GM21447 (cell line): ENCODE measurements at regions not wholly inside any gene's neighbourhood (a gene's known extent, or its start where the extent isn't known, plus 50 kb on each side); places are given as distances from the start of the nearest gene placed in this dataset.

Source experiments
- ATAC-seq: cut with Tn5 transposase; IDR thresholded peaks from one replicate; pipeline ENCODE4 v1.9.1; 2021; ENCODE audit not compliant: unreplicated experiment

GRCh38 chr2:66041902-66042657 lies 392.8 kb upstream of the MEIS1 start:
- no peak for ATAC-seq

DNA sequence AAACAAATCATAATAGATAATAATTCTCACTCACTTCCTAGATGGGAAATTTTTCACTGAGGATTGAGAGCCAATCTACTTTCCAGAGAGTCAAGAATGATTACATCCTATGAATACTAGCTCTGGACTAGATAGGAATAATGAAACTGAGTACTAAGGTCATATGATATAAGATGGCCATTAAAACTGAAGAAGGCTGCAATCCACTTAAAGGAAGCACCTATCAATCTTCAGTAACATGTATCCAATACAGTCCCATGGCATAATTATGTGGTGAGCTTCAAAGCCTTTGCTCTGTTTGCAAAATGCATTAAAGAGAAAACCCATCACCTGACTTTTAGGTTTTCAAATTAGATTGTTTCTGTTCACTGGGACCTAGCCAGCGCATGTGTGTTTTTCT lies 398.0 kb upstream of the MEIS1 start:
- ATAC-seq = no peak

DNA sequence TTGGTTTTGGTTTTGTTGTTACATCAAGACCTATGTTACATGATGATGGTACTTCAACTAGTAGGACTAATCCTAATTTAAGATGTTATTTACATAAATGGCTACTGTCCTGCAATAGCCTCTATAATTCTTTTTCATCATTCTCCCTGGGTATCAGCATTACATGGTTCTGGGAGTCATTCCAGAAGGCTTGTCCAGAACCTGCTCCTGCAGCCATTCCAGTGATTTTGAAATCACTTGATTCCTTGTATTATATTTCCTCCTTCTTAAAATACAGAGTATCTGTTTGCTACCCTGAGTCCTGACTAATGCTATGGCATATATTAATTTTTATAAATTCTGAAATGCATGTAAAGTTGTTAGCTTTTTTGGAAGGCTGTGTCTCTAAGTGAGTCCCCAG lies 400.5 kb upstream of the MEIS1 start:
- no peak for ATAC-seq

- ATAC-seq = no peak
Observed at GRCh38 chr2:66032226-66032775, 402.6 kb upstream of the MEIS1 start.

- ATAC-seq = no peak
Observed at GRCh38 chr2:66031236-66031635, 403.7 kb upstream of the MEIS1 start.

DNA sequence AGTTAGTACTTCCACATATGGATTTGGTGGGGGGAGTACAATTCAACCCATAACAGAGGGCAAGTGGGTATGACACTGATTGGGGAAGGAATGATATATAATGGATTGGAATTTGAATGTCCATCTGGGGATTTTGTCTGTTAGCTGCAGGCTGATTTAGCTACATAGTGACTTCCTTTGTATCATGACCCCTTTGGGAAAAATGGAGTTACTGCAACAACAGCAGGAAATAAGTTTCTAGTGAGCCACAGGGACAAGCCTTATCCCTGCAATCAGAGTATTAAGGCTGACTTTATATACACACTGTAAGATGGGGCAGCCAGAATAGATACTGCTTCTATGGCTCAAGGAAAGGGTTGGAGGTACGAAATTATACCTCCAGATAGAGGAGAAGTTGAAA lies 404.4 kb upstream of the MEIS1 start:
- ATAC-seq = no peak

DNA sequence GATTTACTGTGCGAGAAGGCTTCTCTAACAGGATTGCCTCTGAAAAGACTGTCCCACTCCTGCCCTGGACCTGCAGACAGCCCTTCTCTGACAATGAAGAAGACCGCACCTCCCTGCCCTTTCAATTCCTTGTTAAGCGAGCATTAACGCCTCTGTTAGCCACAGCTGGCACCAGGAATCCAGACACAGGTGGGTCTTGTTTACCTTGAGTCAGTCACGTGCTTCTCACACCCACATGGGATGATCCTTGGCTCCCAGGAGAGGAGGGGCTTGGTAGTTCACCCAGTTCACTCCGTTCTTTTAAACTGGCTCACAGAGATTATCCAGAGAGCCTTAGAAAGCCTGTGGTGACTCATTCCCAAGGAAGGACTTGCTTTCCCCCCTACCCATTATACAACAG lies 410.5 kb upstream of the MEIS1 start:
- ATAC-seq = no peak

- ATAC-seq = no peak
Observed at GRCh38 chr2:66021296-66021695, 413.6 kb upstream of the MEIS1 start.

GRCh38 chr2:66017763-66018162 lies 417.2 kb upstream of the MEIS1 start:
- ATAC-seq = no peak

- no peak for ATAC-seq
Observed at GRCh38 chr2:66014450-66014849, 420.5 kb upstream of the MEIS1 start.

DNA sequence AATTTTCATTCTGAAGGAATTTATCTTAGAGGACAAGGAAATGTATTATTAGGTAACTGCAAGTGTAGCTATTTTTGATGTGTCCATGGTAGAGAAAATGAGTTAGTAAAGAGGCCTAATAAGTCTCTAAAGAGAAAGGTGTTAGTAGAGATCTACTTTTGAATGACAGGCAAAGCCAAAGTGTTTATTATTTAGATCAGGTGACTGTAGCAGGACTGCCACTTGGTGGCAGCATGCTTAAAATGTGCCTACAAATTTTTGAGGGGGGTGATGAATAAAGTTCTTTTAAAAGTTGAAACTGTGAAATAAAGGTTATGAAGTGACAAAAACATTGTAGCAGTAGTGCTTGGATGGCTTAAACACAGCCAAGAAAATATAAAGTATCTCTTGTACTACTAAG lies 421.5 kb upstream of the MEIS1 start:
- no peak for ATAC-seq

DNA sequence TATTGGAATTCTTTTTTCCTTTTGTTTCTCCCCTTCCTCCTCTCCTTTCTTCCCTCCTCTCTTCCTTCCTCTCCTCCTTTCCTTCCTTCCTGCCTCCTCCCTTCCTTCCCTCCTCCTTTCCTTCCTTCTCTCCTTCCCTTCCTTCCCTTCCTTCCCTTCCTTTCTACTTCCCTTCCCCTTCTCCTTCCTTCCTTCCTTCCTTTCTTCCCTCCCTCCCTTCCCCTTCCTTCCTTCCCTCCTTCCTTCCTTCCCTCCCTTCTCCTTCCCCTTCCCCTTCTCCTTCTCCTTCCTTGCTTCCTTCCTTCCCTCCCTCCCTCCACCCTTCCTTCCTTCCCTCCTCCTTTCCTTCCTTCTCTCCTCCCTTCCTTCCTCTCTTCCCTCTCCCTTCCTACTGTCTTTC lies 431.0 kb upstream of the MEIS1 start:
- ATAC-seq = no peak

- no peak for ATAC-seq
Observed at GRCh38 chr2:66001538-66001937, 433.4 kb upstream of the MEIS1 start.

DNA sequence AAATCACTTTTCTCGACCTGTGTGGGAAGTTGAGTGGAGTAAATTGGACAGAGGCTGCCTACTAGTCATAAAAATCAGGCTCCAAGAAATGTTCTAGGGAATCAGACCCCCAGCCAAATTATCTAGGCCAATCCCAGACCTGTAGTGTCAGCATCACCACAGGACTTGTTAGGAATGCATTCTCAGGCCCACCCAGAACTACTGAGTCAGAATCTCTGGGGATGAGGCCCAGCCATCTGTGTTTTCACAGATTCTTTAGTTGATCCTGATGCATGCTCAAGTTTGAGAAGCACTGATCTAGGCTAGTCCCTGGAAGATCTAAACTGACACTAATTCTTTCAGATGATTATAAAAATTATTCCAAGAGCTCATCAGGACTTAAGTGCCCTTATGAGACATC lies 434.0 kb upstream of the MEIS1 start:
- no peak for ATAC-seq

DNA sequence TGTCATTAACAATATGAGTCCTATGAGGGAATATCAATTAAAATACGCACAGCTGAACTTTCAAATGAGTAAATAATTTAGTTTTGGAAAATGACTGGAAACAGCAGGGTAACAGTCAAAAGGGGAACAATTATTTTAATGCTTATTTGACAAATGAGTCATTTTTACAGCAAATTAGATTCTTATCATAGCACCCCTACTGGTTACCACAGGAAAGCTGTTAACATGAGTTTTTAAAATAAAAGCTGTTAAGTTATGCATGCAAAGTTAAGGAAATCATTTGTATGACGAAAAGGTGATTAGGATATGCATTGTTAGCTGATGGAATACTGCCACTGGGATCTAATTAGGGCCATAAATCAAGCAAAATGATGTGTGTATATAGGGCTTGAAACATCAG lies 435.1 kb upstream of the MEIS1 start:
- ATAC-seq = no peak

DNA sequence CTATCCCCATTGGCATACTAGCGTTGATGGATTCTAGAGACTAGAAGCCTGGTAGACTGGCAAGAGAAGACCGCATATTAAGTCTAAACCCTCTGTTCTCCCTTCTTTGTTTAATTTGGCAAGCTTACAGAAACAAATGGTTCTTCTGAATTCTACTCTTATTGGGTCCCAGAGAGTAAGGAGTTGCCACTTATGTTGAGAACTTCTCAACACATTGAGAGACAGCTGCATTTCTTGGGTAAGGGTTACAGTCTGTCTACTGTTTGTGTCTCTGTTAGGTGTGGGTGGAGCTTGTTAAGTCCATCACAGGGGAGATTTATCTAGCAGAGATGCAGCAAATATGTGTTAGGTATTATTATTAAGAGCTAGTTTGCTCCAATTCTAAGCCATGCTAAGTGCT lies 435.8 kb upstream of the MEIS1 start:
- no peak for ATAC-seq

GRCh38 chr2:65997961-65998360 lies 437.0 kb upstream of the MEIS1 start:
- ATAC-seq = no peak

- no peak for ATAC-seq
Observed at GRCh38 chr2:65992198-65992554, 442.7 kb upstream of the MEIS1 start.

GRCh38 chr2:65991381-65992197 lies 443.3 kb upstream of the MEIS1 start:
- no peak for ATAC-seq

DNA sequence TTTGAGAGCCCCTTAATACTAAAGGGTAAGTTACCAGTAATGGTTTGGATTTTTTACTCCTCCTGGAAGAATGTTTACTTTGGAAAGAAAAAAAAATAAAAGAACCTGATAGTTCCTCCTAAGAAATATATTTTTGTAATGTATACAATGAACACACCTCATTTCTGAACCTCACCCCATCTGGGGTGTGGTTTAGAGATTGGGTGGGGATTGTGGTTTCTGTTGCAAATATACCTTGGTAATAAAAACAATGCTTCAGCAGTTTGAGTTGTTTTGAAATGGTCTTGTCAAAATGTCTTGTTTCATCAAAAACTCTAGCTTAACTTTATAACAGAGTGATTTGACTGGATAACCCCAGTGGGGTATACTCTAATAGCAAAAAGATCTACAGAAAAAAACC lies 448.9 kb upstream of the MEIS1 start:
- ATAC-seq = no peak

DNA sequence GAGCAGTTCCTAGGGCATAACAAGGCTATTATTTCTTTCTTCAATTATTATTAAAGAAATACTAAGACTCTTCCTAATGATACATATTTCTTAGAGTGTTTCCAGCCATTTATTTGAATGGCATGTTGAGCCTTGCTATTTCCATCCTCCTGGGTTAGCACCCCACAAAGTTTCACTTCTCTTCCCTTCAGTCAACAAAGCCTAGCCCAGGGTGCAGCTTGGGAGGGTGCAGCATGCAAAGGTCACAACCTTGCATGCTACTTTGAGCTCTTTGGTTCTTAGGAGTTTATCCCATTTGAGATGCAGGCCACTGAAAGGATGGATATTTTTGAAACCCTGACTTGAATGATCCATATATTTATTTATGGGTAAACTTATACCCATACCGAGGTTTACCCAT lies 454.4 kb upstream of the MEIS1 start:
- ATAC-seq = no peak

GRCh38 chr2:65979446-65979845 lies 455.5 kb upstream of the MEIS1 start:
- ATAC-seq = no peak
